ENCODE measurements at regions not wholly inside any gene's neighbourhood (a gene's known extent, or its start where the extent isn't known, plus 50 kb on each side); places are given as distances from the start of the nearest gene placed in this dataset.

GRCh38 chr3:177530908-177531307, 333.6 kb upstream of the TBL1XR1 start:
- no peak for DNase-seq (ENCODE audit: low read depth in 2 of 2)

- no peak for DNase-seq (ENCODE audit: low read depth in 2 of 2)
Measured at GRCh38 chr3:177536873-177537272, 339.6 kb upstream of the TBL1XR1 start.

GRCh38 chr3:177537612-177538011, 340.3 kb upstream of the TBL1XR1 start:
- no peak for DNase-seq (ENCODE audit: low read depth in 2 of 2)

GRCh38 chr3:177538048-177538749, 340.9 kb upstream of the TBL1XR1 start:
- no peak for DNase-seq (ENCODE audit: low read depth in 2 of 2)

- no peak for DNase-seq (ENCODE audit: low read depth in 2 of 2)
Measured at GRCh38 chr3:177538750-177539730, 341.8 kb upstream of the TBL1XR1 start.

- DNase-seq (ENCODE audit: low read depth in 2 of 2) = no peak
Measured at GRCh38 chr3:177541541-177541940, 344.3 kb upstream of the TBL1XR1 start.

GRCh38 chr3:177545964-177546363, 348.7 kb upstream of the TBL1XR1 start:
- DNase-seq (ENCODE audit: low read depth in 2 of 2) = no peak

- DNase-seq (ENCODE audit: low read depth in 2 of 2) = no peak
Measured at GRCh38 chr3:177547711-177548350, 350.5 kb upstream of the TBL1XR1 start.

- no peak for DNase-seq (ENCODE audit: low read depth in 2 of 2)
Measured at GRCh38 chr3:177550667-177551066, 353.4 kb upstream of the TBL1XR1 start.

GRCh38 chr3:177551431-177551836, 354.2 kb upstream of the TBL1XR1 start:
- no peak for DNase-seq (ENCODE audit: low read depth in 2 of 2)

- no peak for DNase-seq (ENCODE audit: low read depth in 2 of 2)
Measured at GRCh38 chr3:177552051-177552450, 354.8 kb upstream of the TBL1XR1 start.

- DNase-seq (ENCODE audit: low read depth in 2 of 2) = no peak
Measured at GRCh38 chr3:177553012-177553411, 355.7 kb upstream of the TBL1XR1 start.

- no peak for DNase-seq (ENCODE audit: low read depth in 2 of 2)
Measured at GRCh38 chr3:177553579-177553978, 356.3 kb upstream of the TBL1XR1 start.

GRCh38 chr3:177554895-177555759, 357.8 kb upstream of the TBL1XR1 start:
- DNase-seq (ENCODE audit: low read depth in 2 of 2) = no peak

- no peak for DNase-seq (ENCODE audit: low read depth in 2 of 2)
Measured at GRCh38 chr3:177557548-177557947, 360.3 kb upstream of the TBL1XR1 start.

GRCh38 chr3:177561365-177561764, 364.1 kb upstream of the TBL1XR1 start:
- no peak for DNase-seq (ENCODE audit: low read depth in 2 of 2)

- no peak for DNase-seq (ENCODE audit: low read depth in 2 of 2)
Measured at GRCh38 chr3:177561769-177562392, 364.6 kb upstream of the TBL1XR1 start.

GRCh38 chr3:177563243-177563780, 366.0 kb upstream of the TBL1XR1 start:
- DNase-seq (ENCODE audit: low read depth in 2 of 2) = no peak

- no peak for DNase-seq (ENCODE audit: low read depth in 2 of 2)
Measured at GRCh38 chr3:177563792-177564191, 366.5 kb upstream of the TBL1XR1 start.

GRCh38 chr3:177565981-177566380, 368.7 kb upstream of the TBL1XR1 start:
- no peak for DNase-seq (ENCODE audit: low read depth in 2 of 2)

- DNase-seq (ENCODE audit: low read depth in 2 of 2) = no peak
Measured at GRCh38 chr3:177567833-177568232, 370.6 kb upstream of the TBL1XR1 start.

All from stimulated activated CD8-positive, alpha-beta memory T cell treated with anti-CD3 and anti-CD28 coated beads, Interleukin-7, amount 100 ng/mL, for 1 hour (primary cell).